SH-SY5Y (cell line): ENCODE measurements at regions not wholly inside any gene's neighbourhood (a gene's known extent, or its start where the extent isn't known, plus 50 kb on each side); places are given as distances from the start of the nearest gene placed in this dataset.

Source experiments
- GATA2 ChIP-seq: IDR thresholded peaks from 2 replicates; pipeline ENCODE4 v1.6.1; 2011; ENCODE audit warnings: mild to moderate bottlenecking, low read depth, low read length
- GATA3 ChIP-seq: IDR thresholded peaks from 2 replicates; pipeline ENCODE4 v1.6.1; 2011; ENCODE audit warnings: low read depth, mild to moderate bottlenecking, low read length, moderate library complexity

- no peak for TF ChIP-seq GATA3
- no peak for TF ChIP-seq GATA2
Observed at GRCh38 chr5:96493219-96493790, 60.3 kb upstream of the PCSK1 start.
